ENCODE measurements at regions not wholly inside any gene's neighbourhood (a gene's known extent, or its start where the extent isn't known, plus 50 kb on each side); places are given as distances from the start of the nearest gene placed in this dataset.

DNA sequence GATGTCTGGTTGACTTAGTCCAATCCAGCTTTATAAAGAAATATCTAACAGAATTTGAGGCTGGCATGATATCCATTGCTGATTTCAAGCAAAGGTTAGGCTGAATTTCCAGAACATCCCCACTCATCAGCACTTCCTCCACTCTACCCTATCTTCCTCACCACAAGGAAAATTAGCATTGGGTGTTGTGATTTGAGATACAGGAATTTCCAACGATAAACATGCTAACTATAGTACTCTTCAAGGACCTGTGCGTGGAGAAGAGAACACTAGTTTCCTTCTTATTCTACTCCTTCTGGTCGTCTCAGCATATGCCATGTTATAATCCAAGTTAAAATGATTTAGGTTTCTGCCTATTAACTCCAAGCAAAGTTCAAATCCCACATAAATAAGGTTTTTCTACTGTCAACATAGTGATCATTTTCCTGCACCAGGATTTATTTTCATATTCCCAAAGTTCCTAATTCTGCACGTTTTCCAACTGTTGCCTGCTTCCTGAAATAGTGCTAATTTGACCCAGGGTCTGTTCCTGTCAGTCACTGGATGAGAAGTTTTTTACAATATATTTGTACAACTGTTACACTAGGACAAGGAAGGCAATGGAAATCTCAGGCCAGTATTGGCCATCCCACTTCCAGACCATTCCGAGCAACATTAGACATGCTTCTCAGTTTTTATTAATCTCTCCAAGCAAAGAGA lies 177.6 kb upstream of the EDNRA start:
- Histone ChIP-seq H4K91ac (replicated peaks; ENCODE audit: insufficient read length, low read length) (no peak overlapping the region), H3K4ac (replicated peaks; ENCODE audit: insufficient read length, low read depth, low read length) (no peak overlapping the region), H4K5ac (ENCODE audit: insufficient read length, low read depth, low read length) (no peak overlapping the region), H3K14ac (ENCODE audit: insufficient read length) (no peak overlapping the region), H2AFZ (ENCODE audit: low read length) (no peak overlapping the region; the same call in 1 of the 2 replicates), H3K79me2 (ENCODE audit: control insufficient read depth in 1 of 2, insufficient read depth in 2 of 2, low read length in 2 of 2) (no peaks in the 10 kb centered on the region), H3K23ac (ENCODE audit: insufficient read length) (no peak overlapping the region), H3K36me3 (ENCODE audit: control insufficient read depth in 2 of 4, insufficient read depth in 4 of 4, low read length in 3 of 4) (no peaks in the 10 kb centered on the region), H2BK15ac (ENCODE audit: low read length) (no peak overlapping the region), H3K9me3 (ENCODE audit: insufficient read depth in 2 of 2, low read depth in 1 of 2, low read length in 1 of 2) (no peaks in the 10 kb centered on the region), H3K4me2 (ENCODE audit: insufficient read depth in 1 of 2, low read depth in 2 of 2, low read length in 2 of 2) (no peak overlapping the region), H3K18ac (ENCODE audit: extremely low read depth, low read length) (no peak overlapping the region), H3K23me2 (ENCODE audit: low read depth, low read length) (no peaks in the 10 kb centered on the region), H2AK5ac (ENCODE audit: low read depth, low read length) (no peak overlapping the region), H3K56ac (replicated peaks; ENCODE audit: insufficient read length, low read depth, low read length) (no peak overlapping the region), H4K8ac (ENCODE audit: extremely low read depth, insufficient read depth, low read length) (no peak overlapping the region), H2BK5ac (ENCODE audit: low read depth, low read length) (no peak overlapping the region), H2BK120ac (replicated peaks; ENCODE audit: low read depth, low read length) (no peak overlapping the region), H3K4me3 (ENCODE audit: extremely low read depth in 1 of 4, insufficient read depth in 2 of 4, low read depth in 3 of 4, low read length in 4 of 4) (no peak overlapping the region), H3K9ac (replicated peaks in 1 of 4; ENCODE audit: extremely low read depth in 1 of 4, low read depth in 3 of 4, low read length in 3 of 4) (no peak overlapping the region), H2BK20ac (ENCODE audit: low read length) (no peak overlapping the region), H2BK12ac (ENCODE audit: low read depth, low read length) (no peak overlapping the region), H3K4me1 (replicated peaks in 1 of 4; ENCODE audit: control insufficient read depth in 3 of 4, insufficient read depth in 4 of 4, low read length in 3 of 4) (no peaks in the 10 kb centered on the region), H4K20me1 (replicated peaks in 1 of 2; ENCODE audit: control insufficient read depth in 1 of 2, insufficient read depth in 2 of 2, low read length in 2 of 2) (no peaks in the 10 kb centered on the region), H3K27me3 (replicated peaks in 1 of 4; ENCODE audit: control insufficient read depth in 3 of 4, extremely low read depth in 1 of 4, insufficient read depth in 3 of 4, low read length in 3 of 4) (no peaks in the 10 kb centered on the region), H3K79me1 (ENCODE audit: low read depth, low read length) (no peaks in the 10 kb centered on the region), H3K27ac (ENCODE audit: low read depth, low read length) (no peak overlapping the region)
- no peak for DNase-seq (ENCODE audit: low read depth in 1 of 2, low spot score in 2 of 2)
- no peak for FAIRE-seq
- WGBS, 2 experiments (ENCODE audit: extremely low coverage in 1 of 2, insufficient coverage in 1 of 2, insufficient read length in 1 of 2, insufficient replicate concordance in 2 of 2, low coverage in 1 of 2, low lambda C conversion rate in 2 of 2, missing lambda C conversion rate in 1 of 2) = 93% methylated on average over 5 of the region's 5 CpGs; no CpG with 5 or more reads in 1 of the 2 experiments
- ChIA-PET POLR2A (ENCODE audit: partially characterized antibody) (no interaction called here), CTCF (ENCODE audit: partially characterized antibody) (no interaction called here)
- TF ChIP-seq POLR2A (IDR thresholded peaks at IDR 0.05; ENCODE audit: control extremely low read depth in 1 of 2, low read depth in 2 of 2, low read length in 2 of 2) (no peak), CBX8 (IDR thresholded peaks at IDR 0.05; ENCODE audit: borderline replicate concordance, low read depth, low read length) (no peak), POLR2AphosphoS5 (IDR thresholded peaks at IDR 0.05; ENCODE audit: low read depth, low read length) (no peak), POU5F1 (IDR thresholded peaks at IDR 0.05; ENCODE audit: low read depth, low read length) (no peak), GABPA (IDR thresholded peaks at IDR 0.05; ENCODE audit: borderline replicate concordance, insufficient read depth, low read length) (no peak), RXRA (IDR thresholded peaks at IDR 0.05; ENCODE audit: insufficient read depth, low read depth, low read length) (no peak), TCF12 (IDR thresholded peaks at IDR 0.05; ENCODE audit: low read depth, low read length) (no peak), SAP30 (IDR thresholded peaks at IDR 0.05; ENCODE audit: insufficient read depth, insufficient replicate concordance, low read length) (no peak), EGR1 (IDR thresholded peaks at IDR 0.05; ENCODE audit: borderline replicate concordance, low read depth, low read length) (no peak), RBBP5 (IDR thresholded peaks at IDR 0.05; ENCODE audit: borderline replicate concordance, low read depth, low read length) (no peak)
- TF ChIP-seq, protein P1, sequence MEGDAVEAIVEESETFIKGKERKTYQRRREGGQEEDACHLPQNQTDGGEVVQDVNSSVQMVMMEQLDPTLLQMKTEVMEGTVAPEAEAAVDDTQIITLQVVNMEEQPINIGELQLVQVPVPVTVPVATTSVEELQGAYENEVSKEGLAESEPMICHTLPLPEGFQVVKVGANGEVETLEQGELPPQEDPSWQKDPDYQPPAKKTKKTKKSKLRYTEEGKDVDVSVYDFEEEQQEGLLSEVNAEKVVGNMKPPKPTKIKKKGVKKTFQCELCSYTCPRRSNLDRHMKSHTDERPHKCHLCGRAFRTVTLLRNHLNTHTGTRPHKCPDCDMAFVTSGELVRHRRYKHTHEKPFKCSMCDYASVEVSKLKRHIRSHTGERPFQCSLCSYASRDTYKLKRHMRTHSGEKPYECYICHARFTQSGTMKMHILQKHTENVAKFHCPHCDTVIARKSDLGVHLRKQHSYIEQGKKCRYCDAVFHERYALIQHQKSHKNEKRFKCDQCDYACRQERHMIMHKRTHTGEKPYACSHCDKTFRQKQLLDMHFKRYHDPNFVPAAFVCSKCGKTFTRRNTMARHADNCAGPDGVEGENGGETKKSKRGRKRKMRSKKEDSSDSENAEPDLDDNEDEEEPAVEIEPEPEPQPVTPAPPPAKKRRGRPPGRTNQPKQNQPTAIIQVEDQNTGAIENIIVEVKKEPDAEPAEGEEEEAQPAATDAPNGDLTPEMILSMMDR (IDR thresholded peaks at IDR 0.05; ENCODE audit: control extremely low read depth in 1 of 3, insufficient read depth in 1 of 3, low read depth in 1 of 3, low read length in 3 of 3) = no peak
